ENCODE measurements at regions not wholly inside any gene's neighbourhood (a gene's known extent, or its start where the extent isn't known, plus 50 kb on each side); places are given as distances from the start of the nearest gene placed in this dataset.
"Not testable (repeated sequence)": the region's sequence is repeated elsewhere in the genome, so short reads cannot be mapped to it uniquely, and the experiment has no call there.

DNA sequence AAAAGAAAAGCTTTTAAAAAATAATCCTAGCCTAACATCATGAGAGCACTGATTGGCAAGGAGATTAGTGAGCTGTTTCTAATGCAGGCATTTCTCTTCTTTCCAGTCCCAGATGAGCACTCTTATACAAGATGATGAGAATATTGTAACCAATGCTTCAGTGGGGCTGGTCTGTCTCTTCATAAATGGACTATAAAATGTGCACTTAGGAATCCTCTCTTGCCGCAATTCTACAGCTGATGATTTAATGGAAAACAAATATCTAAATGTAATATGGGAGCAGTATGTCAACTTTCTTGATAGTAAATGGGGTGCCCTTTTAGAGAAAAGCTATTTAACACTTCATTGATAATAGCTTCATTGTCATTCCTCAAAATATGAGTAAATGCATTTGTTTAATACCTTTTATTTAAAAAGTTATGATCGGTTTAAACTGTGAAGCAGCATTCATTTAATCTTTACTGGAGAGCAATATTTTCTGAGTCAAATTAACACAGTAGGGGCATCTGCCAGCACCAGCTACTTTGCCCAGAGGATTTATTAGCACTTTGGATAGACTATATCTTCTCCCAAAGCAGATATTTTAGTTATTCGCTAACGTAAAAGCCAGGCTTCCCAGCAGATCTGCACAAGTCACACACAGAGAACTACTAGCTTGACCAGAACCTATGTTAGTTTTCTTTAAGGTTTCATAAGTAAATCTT, 985.9 kb downstream of the DIPK2A start:
- DNase-seq, result no peak

DNA sequence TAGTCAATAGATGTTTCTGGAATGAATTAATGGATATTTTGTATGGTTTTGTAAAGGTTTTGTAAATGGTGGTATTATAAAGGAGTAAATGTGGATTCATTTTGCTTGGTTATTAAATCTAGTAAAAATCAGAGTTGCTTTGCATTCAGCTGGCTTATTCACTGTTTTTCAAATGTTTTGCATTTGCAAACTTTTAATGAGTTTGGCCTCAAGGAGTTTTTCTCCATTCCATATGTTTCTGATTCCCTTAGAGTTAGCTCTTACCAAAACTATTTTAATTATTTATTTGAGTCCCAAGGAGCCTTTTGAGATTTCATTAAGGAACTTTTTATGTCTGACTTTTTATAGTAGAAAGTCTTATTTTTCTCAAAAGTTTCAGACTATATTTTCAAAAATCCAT, 992.2 kb downstream of the DIPK2A start:
- DNase-seq, result no peak

DNA sequence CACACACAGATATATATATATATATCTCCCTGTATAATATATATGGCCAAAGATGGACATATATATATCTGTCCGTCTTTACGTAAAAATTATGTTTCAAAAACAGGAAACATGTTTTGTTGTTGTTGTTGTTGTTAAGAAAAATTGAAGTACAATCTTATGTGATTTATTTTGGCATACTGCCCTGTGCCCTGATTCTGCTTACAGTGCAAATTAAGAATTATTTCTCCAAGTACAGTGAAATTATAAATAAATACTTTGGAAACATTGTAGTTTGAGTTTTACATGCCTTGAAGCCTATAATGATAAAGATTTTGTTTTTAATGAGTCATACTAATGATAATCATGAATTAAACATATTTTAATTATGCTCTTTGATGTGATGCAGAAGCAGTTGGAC, 994.9 kb downstream of the DIPK2A start:
- DNase-seq, result no peak

DNA sequence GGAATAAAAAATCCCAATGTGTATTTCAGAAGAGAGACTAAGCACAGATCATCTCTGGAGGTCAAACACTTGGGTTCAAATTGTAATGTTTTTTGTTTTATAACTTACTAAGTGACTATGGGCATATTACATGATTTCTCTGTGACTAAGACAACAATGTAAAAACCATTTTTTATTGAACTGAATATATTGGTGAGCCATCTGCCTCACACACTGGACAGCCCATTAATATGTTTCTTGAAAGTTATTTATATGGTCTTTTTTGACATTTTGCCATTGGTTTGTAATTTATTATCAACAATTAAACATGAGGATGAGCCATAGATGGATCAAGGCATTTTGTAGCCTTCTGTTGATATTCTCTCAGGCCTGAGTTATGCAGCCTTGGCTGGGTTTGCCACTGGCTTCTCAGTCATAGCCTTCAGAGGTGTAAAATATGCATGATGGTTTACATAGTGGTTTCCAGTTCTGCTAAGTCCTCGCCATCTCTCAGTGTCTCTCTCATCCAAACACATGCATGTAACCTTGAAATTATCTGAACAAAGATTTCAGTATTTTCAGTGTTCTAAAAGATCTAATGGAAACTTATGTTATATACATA, 997.2 kb downstream of the DIPK2A start:
- DNase-seq, result no peak

DNA sequence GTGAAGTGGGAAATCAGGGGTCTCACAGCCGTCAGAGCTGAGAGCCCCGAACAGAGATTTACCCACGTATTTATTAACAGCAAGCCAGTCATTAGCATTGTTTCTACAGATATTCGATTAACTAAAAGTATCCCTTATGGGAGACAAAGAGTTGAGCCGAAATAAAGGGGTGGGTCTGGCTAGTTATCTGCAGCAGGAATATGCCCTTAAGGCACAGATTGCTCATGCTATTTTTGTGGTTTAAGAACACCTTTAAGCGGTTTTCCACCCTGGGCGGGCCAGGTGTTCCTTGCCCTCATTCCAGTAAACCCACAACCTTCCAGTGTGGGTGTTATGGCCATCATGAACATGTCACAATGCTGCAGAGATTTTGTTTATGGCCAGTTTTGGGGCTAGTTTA, 1012.9 kb downstream of the DIPK2A start:
- not testable (repeated sequence) for DNase-seq

DNA sequence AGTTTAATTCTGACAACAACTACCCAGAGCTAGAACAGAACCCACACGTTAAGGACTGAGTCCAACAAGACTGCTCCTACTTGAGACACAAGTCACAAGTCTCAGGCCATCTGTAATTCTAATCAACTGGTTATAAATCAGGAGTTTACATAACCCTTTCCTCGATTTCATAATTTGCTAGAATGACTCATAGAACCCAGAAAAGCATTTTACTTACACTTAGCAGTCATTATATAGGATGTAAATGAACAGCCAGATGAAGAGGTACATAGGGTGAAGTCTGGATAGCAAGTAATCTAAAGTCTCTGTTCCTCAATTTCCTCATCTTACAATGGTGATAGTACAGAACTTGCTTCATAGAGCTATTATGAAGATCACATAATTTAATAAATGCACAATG, 1018.2 kb downstream of the DIPK2A start:
- no peak for DNase-seq

DNA sequence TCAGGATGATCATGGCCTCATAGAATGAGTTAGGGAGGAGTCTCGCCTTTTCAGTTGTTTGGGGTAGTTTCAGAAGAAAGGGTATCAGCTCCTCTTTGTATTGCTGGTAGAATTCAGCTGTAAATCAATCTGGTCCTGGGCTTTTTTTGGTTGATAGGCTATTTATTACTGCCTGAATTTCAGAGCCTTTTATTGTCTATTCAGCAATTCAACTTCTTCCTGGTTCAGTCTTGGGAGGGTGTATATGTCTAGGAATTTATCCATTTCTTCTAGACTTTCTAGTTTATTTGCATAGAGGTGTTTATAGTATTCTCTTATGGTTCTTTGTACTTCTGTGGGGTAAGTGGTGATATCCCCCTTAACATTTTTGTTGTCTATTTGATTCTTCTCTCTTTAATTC, 1024.2 kb downstream of the DIPK2A start:
- DNase-seq, result no peak

DNA sequence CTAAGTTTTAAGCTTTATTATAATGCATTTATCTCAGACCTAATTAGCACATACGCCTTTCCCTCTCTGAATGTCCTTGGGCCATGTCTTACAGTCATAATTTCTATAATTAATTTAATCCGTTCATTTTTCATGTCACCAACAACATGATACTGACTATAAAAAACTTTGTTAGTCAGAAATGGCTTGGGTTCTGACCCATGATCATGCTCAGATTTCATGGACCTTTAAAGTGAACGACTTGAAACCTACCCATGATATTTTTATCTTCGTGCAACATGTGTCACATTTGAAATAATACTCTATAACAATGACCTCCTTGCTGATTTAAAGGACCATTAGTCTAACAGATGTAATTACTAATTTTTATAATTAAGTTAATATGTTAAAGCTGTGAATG, 1033.8 kb downstream of the DIPK2A start:
- no peak for DNase-seq

DNA sequence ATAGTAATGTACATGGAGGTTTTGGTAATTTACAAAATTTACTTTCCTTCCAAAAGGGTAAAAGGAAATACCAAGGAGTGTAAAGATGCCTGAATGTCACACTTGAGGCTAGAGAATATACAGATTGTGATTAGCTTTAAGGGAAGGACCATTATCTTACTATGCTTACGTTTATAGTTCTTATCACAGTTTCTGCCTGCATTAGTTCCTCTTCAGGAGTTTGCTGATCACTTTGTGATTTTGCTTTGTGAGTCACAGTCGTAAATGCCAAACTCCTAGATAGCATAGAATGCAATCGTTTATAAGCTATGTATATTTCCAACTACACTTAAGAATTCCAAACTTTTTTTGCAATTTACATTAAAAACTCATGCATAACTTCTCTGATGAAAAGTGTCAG, 1034.6 kb downstream of the DIPK2A start:
- no peak for DNase-seq

DNA sequence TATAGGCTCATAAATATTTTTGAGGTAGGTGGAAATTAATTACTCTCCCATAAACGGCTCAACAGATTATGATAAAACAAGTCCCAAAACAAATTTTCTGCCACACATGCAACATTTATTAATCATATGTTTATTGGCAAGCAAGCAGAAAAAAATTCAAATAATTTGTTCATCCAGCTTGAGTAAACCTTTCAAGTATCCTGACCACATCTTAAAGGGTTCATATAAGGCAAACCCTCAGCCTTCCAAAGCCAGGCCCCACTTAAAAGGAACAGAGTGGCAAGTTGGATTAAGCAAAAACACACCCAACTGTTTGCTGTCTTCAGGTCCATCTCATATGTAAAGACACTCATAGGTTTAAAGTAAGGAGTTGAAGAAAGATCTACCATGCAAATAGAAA, 1042.3 kb downstream of the DIPK2A start:
- no peak for DNase-seq

DNA sequence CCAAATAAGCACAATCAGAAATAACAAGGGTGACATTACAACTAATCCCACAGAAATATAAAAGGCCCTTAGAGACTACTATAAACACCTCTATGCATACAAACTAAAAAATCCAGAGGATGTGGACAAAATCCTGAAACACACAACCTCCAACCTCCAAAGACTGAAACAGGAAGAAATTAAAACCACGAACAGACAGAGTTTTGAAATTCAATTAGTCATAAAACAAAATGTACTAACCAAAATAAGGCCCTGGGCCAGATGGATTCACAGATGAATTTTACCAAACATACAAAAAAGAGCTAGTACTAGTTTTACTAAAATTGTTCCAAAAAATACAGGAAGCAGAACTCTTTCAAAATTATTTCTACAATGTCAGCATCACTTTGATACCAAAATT, 1043.6 kb downstream of the DIPK2A start:
- no peak for DNase-seq

DNA sequence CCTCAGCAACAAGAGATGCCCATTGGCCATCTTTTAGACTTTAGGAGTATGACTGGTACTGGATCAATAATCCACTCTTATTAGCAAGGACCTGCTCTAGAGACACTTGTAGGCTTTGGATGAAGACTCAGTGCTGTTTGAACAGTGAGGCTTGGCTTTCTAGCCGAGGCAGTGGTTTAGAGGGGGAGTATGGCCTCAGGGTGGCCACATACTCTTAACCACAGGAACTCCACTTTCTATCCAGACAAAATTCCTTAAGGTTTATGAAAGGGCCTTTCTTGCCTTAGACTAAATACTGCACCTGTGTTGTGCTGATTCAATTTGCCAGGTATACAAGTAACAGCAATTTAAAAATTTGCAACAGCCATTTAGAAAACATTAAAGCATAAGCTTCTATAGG, 1046.3 kb downstream of the DIPK2A start:
- DNase-seq, result no peak

DNA sequence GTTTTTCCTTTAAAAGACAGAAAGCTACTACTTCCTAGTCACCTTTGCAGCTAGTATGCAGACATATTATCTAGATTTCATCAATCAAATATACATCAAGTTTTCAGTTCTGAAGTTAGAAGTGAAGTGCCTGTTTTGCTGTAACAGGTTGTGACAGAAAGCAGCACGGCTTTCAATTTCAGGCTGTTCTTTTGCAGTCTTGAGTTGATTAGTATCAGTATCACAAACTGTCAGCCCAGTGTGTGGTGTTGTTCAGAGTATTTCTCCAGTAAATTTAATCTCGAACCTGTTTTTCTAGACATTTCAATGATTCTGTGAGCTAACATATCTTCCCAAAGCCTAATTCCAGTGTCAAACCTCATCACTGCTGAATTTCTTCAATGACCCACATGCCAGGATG, 1050.8 kb downstream of the DIPK2A start:
- DNase-seq, result no peak

DNA sequence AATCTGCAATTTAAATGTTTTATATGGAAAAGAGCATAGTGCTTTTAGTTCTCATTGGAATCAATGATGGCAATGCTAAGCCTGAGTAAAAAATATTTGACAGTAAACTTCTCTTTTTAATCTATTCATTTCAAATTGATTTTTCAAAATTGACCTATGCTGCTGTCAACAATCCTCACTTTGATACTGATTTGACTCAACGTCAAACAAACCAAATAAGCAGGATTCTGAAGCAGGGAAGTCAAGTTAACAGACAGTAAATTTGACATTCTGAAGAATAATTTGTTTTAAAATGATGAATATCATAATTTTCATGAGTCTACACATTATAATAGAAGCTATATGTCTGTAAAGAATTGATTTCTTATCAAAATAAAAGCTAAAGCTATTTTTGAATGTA, 1053.1 kb downstream of the DIPK2A start:
- DNase-seq, result no peak

DNA sequence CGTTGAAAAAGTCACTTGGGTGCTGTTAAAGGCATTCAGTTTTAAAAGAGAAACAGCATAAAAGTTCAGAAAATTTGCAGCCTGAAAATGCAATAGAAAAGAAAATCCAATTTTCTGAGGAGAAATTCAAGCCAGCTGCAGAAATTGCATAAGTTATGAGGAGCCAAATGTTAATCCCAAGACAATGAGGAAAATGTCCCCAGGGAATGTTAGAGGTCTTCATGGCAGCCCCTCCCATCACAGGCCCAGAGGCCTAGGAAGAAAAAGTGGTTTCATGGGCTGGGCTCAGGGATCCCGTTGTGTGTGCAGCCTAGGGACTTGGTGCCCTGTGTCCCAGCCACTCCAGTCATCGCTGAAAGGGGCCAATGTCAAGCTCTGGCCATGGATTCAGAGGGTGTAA, 1055.6 kb downstream of the DIPK2A start:
- not testable (repeated sequence) for DNase-seq

DNA sequence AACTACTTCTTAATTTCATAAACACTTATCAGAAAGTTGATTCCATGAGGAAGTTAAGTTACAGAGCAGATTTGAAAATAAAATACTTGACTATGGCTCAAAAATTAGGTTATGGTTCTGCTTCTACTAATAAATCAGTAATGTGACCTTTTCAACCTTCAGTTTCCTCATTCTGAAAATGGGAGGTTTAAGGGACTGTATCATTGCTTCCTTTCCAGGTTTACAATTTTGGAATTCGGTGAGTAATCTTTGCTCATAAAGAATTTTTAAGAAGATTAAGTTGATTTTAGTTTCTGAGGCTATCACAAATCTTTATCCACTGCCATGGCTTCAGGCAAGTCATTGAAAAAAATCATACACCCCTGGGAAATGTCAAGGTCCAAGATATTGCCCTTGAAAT, 1061.2 kb downstream of the DIPK2A start:
- DNase-seq, result no peak

DNA sequence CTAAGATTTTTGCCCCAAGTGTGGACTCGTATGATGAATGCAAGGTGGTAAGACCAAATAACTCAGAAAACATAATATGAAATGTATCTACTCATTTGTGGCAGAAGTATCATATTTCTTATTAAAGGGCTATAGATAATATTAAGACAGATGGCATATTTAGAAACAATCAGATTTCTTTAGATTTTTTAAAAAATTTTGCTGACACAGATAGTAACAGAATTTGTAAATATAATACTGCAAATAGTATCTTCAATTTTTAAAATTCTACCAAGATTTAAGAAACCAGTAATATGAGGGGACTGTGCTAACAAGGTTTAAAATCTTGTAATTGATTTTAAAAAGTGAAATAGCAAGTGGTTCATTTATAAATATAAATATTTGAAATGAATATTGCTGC, 1064.1 kb downstream of the DIPK2A start:
- DNase-seq, result no peak

DNA sequence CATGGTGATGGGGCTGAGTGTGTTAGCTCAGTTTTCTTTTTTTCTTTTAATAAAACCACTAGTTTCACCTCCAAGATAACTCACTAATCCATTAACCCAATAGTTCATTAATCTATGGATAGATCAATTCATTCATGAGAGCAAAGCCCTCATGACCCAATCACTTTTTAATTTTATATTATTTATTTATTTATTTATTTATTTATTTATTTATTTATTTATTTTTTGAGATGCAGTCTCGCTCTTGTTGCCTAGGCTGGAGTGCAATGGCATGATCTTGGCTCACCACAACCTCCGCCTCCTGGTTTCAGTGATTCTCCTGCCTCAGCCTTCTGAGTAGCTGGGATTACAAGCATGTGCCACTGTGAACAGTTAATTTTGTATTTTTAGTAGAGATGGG, 1082.4 kb downstream of the DIPK2A start:
- DNase-seq, result not testable (repeated sequence)

DNA sequence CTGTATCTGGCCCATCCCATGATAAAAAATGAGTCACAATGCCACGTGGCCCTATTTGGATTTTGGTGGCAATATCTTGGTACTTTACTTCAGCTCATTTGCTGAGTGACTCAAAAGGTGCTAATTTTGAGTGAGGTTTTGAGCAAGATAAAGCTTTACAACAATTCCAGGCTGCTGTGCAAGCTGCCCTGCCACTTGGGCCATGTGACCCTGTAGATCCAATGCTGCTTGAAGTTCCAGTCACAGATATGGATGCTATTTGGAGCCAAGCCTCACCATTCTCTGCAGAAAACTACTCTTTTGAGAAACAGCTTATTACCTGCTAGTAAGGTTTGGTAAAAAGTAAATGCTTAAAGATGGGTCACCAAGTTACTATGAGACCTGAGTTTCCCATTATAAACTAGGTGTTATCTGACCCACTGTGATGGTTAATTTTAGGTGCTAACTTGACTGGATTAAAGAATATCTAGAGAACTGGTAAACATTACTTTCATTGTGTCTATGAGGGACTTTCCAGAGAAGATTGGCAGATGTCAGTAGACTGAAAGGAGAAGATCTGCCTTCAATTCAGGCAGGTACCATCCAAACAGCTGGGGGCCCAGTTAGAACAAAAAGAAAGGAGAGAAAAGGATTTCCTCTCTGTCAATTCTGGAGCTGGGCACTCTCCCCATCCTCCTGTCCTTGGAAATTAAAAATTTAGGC, 1083.9 kb downstream of the DIPK2A start:
- DNase-seq, result no peak

DNA sequence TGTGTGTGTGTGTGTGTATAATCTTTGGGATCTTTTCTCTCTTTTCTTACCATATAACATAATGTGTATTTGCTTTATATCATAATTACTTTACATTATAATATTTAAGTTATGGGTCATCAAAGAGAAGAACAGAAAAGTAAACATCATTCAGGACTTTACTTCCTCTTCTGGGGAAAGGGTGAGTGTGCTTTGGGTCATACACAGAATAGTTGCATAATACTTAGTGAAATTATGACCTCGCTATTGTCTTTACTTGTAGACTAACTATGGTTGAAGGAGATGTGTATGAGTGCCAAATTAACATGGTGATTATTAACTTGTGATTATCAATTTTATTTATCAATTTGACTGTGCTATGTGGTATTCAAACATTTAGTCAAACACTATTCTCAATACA, 1086.9 kb downstream of the DIPK2A start:
- no peak for DNase-seq

DNA sequence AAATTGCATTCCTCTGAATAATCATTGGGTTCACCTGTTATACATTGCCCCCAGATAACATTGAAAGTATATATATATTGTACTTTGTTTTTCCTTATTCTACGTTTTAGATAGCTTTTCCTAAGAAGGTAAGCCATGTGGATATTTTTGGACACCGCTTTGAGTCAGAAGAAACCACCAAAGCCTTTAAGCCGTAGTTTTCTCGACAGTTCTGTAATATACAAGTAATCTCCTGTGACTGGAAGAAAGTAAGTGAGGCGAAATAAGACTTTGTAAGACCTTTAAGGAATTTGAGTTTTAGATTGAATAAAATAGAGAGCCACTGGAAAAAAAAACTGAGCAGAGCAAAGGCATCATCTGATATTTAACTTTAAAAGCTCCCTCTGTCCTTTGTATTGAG, 1092.0 kb downstream of the DIPK2A start:
- no peak for DNase-seq

DNA sequence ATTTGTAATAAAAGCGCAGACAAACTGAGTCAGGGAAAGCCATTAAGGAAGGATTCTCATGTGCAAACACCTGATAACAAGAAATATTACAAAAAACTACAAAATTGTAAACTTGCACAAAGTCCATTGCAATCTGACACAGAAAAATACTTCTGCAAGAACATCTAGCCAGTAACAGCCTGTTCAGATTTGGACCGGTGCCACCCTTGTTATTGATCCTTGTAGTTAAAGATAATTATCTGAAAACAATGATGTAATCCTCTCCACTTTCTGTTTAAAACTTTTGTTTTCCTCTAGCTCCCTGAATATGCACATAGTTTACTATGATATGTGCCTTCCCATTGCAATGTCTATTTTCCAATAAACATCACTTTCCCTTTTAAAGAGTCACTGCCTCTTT, 1090.2 kb downstream of the PLOD2 start:
- no peak for DNase-seq

DNA sequence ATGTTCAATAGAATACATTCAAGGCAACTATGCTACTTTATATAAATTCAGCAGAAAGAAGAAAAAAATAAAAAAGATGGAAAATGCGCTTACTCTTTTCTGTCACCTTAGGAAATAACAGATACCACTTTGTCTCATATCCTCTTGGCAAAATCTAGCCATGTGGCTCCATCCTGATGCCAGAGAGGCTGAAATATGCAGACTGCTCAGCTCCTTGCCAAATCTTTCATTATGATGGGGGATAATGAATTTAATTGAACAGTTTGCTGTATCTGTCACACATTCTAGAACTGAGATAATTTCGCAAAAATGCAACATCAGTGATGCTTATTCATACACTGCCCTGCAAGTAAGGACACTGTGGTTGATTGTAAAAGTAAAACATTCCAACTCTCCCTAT, 1081.5 kb downstream of the PLOD2 start:
- DNase-seq, result no peak

DNA sequence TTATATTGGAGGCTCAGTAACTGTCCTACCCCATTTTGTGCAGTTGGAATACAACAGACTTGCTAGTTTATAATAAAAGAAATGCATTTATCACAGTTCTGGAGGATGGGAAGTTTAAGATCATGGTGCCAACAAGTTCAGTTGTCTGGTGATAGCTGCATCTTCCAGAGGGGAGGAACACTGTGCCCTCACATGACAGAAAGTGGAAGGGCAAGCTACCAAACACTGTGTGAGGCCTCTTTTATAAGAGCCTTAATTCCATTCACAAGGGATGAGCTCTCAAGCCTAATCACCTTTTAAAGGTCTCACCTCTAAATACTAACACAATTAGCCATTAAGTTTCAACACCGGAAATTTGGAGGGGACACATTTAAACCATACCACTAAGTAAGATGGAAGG, 1073.9 kb downstream of the PLOD2 start:
- DNase-seq, result no peak

DNA sequence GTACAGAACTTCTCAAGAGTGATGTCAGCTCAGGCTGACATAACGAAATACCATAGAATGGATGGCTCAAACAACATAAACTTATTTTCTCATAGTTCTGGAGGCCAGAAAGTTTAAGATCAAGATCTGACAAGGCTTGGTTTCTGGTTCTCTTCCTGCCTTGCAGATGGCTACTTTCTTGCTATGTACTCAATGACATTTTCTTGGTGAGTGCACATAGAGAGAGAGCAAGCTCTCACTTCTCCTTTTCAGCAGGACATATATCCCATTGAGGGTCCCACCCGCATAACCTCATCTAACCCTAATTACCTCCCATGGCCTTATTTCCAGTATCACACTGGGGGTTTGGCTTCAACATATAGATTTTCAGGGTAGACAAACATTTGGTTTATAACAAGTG, 1072.1 kb downstream of the PLOD2 start:
- no peak for DNase-seq

Measured in activated CD4-positive, alpha-beta T cell treated with anti-CD3 and anti-CD28 coated beads, Interleukin-2, Interleukin-6, amounts not matched to agents 100 ng/mL and 50 ng/mL, durations not matched to agents 16 hours and 8 hours (primary cell).